GM21576 (cell line): ENCODE measurements at regions not wholly inside any gene's neighbourhood (a gene's known extent, or its start where the extent isn't known, plus 50 kb on each side); places are given as distances from the start of the nearest gene placed in this dataset.
A peak's percentile ranks its signal among the peaks of the same experiment; 100 is the strongest.

Experiments used
- ATAC-seq: cut with Tn5 transposase; IDR thresholded peaks from one replicate; pipeline ENCODE4 v1.9.1; 2021; ENCODE audit warnings: mild to moderate bottlenecking, moderate library complexity; ENCODE audit not compliant: unreplicated experiment

- ATAC-seq: no peak
Measured at GRCh38 chrX:6363188-6363587, 134.5 kb upstream of the NLGN4X start.

DNA sequence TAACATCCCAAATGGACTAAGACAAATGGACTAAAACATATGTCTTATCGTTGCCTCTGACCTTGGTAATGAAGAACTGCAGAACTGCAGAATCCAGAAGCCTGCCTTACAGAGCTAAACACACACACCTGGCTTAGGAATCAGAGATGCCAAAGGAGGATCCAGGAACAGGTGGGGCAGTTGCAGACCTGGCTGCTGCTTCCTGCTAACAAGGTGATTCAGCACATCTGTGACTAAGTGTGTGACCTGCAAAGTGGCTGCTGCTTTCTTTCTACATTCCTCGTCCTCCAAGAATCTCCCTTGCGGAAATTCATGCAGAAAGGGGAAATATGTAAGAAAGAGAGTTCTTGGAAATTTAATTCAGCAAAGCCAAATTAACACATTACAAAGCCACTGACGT lies 96.8 kb upstream of the NLGN4X start:
- no peak for ATAC-seq

- ATAC-seq: no peak
Measured at GRCh38 chrX:6313356-6313755, 84.7 kb upstream of the NLGN4X start.

GRCh38 chrX:6311540-6311939 lies 82.9 kb upstream of the NLGN4X start:
- ATAC-seq: peak; percentile 58

GRCh38 chrX:6307156-6307555 lies 78.5 kb upstream of the NLGN4X start:
- ATAC-seq: no peak

- no peak for ATAC-seq
Measured at GRCh38 chrX:6299724-6300123, 71.1 kb upstream of the NLGN4X start.

GRCh38 chrX:6293716-6294115 lies 65.0 kb upstream of the NLGN4X start:
- no peak for ATAC-seq

DNA sequence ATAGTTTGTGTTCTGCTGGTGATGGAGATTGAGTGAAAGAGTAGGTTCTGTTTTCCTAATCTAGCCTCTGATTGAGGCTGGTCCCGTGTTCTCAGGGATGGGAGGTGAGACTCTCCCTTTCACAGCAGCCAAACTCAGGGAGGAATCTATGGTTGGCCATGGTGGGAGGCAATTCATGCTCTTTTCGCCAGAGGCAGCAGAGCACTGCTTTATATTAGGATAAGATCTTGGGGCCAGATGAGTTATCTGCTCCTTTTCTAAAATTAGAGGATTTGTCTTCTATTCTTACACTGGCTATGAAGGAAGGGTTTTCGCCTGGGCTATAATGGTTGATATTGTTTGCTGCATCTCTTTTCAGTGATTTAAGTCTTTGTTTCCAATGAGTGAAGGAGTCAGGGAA lies 63.9 kb upstream of the NLGN4X start:
- ATAC-seq: no peak

GRCh38 chrX:6291444-6291843 lies 62.8 kb upstream of the NLGN4X start:
- ATAC-seq: no peak

GRCh38 chrX:6283826-6284225 lies 55.2 kb upstream of the NLGN4X start:
- ATAC-seq: no peak

- ATAC-seq: no peak
Measured at GRCh38 chrX:6279277-6279909, 50.7 kb upstream of the NLGN4X start.
